WTC11 (cell line): ENCODE measurements at regions not wholly inside any gene's neighbourhood (a gene's known extent, or its start where the extent isn't known, plus 50 kb on each side); places are given as distances from the start of the nearest gene placed in this dataset.

ENCODE experiments used
- CTCF ChIP-seq: fragments of 200-600 bp; IDR thresholded peaks from 2 replicates; pipeline ENCODE4 v1.8.0; 2022; ENCODE audit warnings: antibody characterized with exemption
- ELF4 ChIP-seq: sonication (generic); formaldehyde crosslinking; IDR thresholded peaks from 2 replicates; pipeline ENCODE4 v1.8.1; 2022; ENCODE audit warnings: low read depth, mild to moderate bottlenecking, moderate library complexity, missing genetic modification reagents
- HMGA2 ChIP-seq: fragments of 250-450 bp; sonication (Bioruptor Pico); IDR thresholded peaks from 2 replicates; pipeline ENCODE4 v1.4.0; 2021; ENCODE audit warnings: mild to moderate bottlenecking, moderate library complexity
- MAX ChIP-seq: sonication (generic); formaldehyde crosslinking; IDR thresholded peaks from 2 replicates; pipeline ENCODE4 v1.8.0; 2022; ENCODE audit warnings: mild to moderate bottlenecking, missing genetic modification reagents
- SP1 ChIP-seq: sonication (generic); formaldehyde crosslinking; conservative IDR thresholded peaks from 2 replicates; pipeline ENCODE4 v1.8.1; 2022; ENCODE audit warnings: missing genetic modification reagents
- ZNF121 ChIP-seq: sonication (generic); formaldehyde crosslinking; IDR thresholded peaks from 2 replicates; pipeline ENCODE4 v1.8.0; 2023; ENCODE audit warnings: missing genetic modification reagents

- TF ChIP-seq ZNF121 (CRISPR knock-in tag) = no peak
- TF ChIP-seq HMGA2 (CRISPR knock-in tag) = no peak
- TF ChIP-seq ELF4 (CRISPR knock-in tag) = no peak
- TF ChIP-seq MAX (CRISPR knock-in tag) = no peak
- no peak for TF ChIP-seq CTCF
- TF ChIP-seq SP1 (CRISPR knock-in tag) = no peak
Observed at GRCh38 chr5:101917166-101917565, 378.9 kb downstream of the SLCO4C1 start.
